Epithelial cell of proximal tubule (primary cell): ENCODE measurements at regions not wholly inside any gene's neighbourhood (a gene's known extent, or its start where the extent isn't known, plus 50 kb on each side); places are given as distances from the start of the nearest gene placed in this dataset.

Experiments used
- DNase-seq: peaks from one replicate; pipeline ENCODE4 v3.0.0-alpha.2; 2011; ENCODE audit warnings: low read depth
- H3K4me3 ChIP-seq: 2 replicates; pipeline ENCODE4 v1.5.1; 2011; ENCODE audit warnings: low read depth, mild to moderate bottlenecking, low read length
- TF ChIP-seq, protein P1 (sequence below): conservative IDR thresholded peaks from 2 replicates; pipeline ENCODE4 v1.5.1; 2012; ENCODE audit warnings: low read depth, mild to moderate bottlenecking, low read length

- H3K4me3 ChIP-seq, result no peak overlapping the region
- TF ChIP-seq, protein P1, sequence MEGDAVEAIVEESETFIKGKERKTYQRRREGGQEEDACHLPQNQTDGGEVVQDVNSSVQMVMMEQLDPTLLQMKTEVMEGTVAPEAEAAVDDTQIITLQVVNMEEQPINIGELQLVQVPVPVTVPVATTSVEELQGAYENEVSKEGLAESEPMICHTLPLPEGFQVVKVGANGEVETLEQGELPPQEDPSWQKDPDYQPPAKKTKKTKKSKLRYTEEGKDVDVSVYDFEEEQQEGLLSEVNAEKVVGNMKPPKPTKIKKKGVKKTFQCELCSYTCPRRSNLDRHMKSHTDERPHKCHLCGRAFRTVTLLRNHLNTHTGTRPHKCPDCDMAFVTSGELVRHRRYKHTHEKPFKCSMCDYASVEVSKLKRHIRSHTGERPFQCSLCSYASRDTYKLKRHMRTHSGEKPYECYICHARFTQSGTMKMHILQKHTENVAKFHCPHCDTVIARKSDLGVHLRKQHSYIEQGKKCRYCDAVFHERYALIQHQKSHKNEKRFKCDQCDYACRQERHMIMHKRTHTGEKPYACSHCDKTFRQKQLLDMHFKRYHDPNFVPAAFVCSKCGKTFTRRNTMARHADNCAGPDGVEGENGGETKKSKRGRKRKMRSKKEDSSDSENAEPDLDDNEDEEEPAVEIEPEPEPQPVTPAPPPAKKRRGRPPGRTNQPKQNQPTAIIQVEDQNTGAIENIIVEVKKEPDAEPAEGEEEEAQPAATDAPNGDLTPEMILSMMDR, result no peak
- DNase-seq, result no peak
These were observed 349.5 kb downstream of the TGFB2 start for GRCh38 chr1:218694636-218695035.

GRCh38 chr1:218695525-218695924 is 350.4 kb downstream of the TGFB2 start:
- H3K4me3 ChIP-seq, result no peak overlapping the region
- no peak for DNase-seq
- TF ChIP-seq, protein P1, result no peak

GRCh38 chr1:218698141-218698540 is 353.0 kb downstream of the TGFB2 start:
- DNase-seq, result no peak
- H3K4me3 ChIP-seq, result no peak overlapping the region
- TF ChIP-seq, protein P1, result no peak

- TF ChIP-seq, protein P1, result no peak
- no peak overlapping the region for H3K4me3 ChIP-seq
- no peak for DNase-seq
These were observed 354.3 kb downstream of the TGFB2 start for GRCh38 chr1:218699421-218699820.

DNA sequence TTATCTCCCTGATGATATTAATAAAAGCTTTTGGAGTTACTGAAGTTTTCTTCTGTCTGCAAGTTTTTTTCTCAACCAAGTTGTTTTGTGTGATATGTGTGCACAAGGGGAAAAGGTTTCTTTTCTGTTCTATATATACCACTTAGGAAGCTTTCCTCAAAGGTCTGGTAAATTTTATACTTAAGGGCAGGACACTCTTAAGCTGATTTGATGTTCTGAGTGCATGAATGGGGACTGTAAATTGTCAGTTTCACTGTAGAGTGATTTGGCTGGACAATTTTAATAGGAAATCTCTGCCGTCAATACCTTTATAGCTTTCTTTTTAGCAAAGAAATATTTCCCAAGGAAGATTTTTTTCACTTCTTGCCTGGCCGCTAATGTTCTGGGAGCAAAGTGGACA is 354.7 kb downstream of the TGFB2 start:
- H3K4me3 ChIP-seq, result no peak overlapping the region
- TF ChIP-seq, protein P1, result no peak
- DNase-seq, result no peak

- H3K4me3 ChIP-seq, result no peak overlapping the region
- TF ChIP-seq, protein P1, result no peak
- no peak for DNase-seq
These were observed 355.5 kb downstream of the TGFB2 start for GRCh38 chr1:218700666-218701065.

- H3K4me3 ChIP-seq, result no peak overlapping the region
- TF ChIP-seq, protein P1, result no peak
- DNase-seq, result no peak
These were observed 356.0 kb downstream of the TGFB2 start for GRCh38 chr1:218701131-218701530.
